ENCODE measurements at regions not wholly inside any gene's neighbourhood (a gene's known extent, or its start where the extent isn't known, plus 50 kb on each side); places are given as distances from the start of the nearest gene placed in this dataset.

GRCh38 chr10:107492389-107492788, 327.9 kb upstream of the SORCS1 start:
- TF ChIP-seq CTCF (IDR thresholded peaks at IDR 0.05) (no peak), POLR2A (IDR thresholded peaks at IDR 0.05) (no peak)

Data from testis (tissue), 2 donors.